Endothelial cell of umbilical vein (primary cell): ENCODE measurements at regions not wholly inside any gene's neighbourhood (a gene's known extent, or its start where the extent isn't known, plus 50 kb on each side); places are given as distances from the start of the nearest gene placed in this dataset.

ENCODE experiments used
- BruUV-seq: library from RNA; stranded (reverse); fragments of 400-500 nt; replicated peaks from 2 replicates; lab custom pipeline; 2021; lab: Mats Ljungman, UMichigan
- CTCF ChIA-PET: fragments of 300-600, 350-600 bp; sonication (Branson Sonifier 250); formaldehyde crosslinking; loops from one replicate; lab custom pipeline; 2021; ENCODE audit warnings: antibody characterized with exemption, inconsistent platforms; lab: Charles Lee
- POLR2A ChIA-PET: fragments of 300-600, 350-600 bp; sonication (Branson Sonifier 250); formaldehyde crosslinking; loops from one replicate; lab custom pipeline; 2021; ENCODE audit warnings: antibody characterized with exemption, inconsistent platforms; lab: Charles Lee
- DNase-seq: peaks from one replicate; pipeline ENCODE4 v3.0.0-alpha.2; 2011; ENCODE audit warnings: low read depth, low spot score
- FAIRE-seq: peaks from 2 replicates; lab custom pipeline; 2011; peaks lifted over from hg19 to GRCh38; lab: Jason Lieb, UNC
- H2AFZ ChIP-seq: 2 replicates; pipeline ENCODE4 v1.6.0; 2012; ENCODE audit warnings: low read depth, low read length, control low read depth, inconsistent platforms
- H3K27ac ChIP-seq: 2 replicates; pipeline ENCODE4 v1.5.1; 2011; ENCODE audit warnings: low read depth, mild to moderate bottlenecking, control low read depth, low read length, moderate library complexity; ENCODE audit not compliant: insufficient read depth
- H3K27me3 ChIP-seq, 2 experiments: 2 replicates each; pipeline versions ENCODE4 v1.6.0 to v1.6.1; 2011; ENCODE audit warnings: low read length in 2 of 2, mixed read lengths in 1 of 2; ENCODE audit not compliant: control insufficient read depth in 2 of 2, insufficient read depth in 2 of 2
- H3K36me3 ChIP-seq, 2 experiments: 2 replicates in 1 of 2; 3 replicates in 1 of 2; pipeline ENCODE4 v1.5.1; 2011; ENCODE audit warnings: low read length in 2 of 2, mild to moderate bottlenecking in 1 of 2, moderate library complexity in 1 of 2; ENCODE audit not compliant: control insufficient read depth in 2 of 2, insufficient read depth in 2 of 2; ENCODE audit errors: extremely low read depth in 1 of 2
- H3K4me1 ChIP-seq: 3 replicates; pipeline ENCODE4 v1.5.1; 2011; ENCODE audit warnings: mild to moderate bottlenecking, low read length; ENCODE audit not compliant: control insufficient read depth, insufficient read depth; ENCODE audit errors: extremely low read depth
- H3K4me2 ChIP-seq: 2 replicates; pipeline ENCODE4 v1.6.1; 2011; ENCODE audit warnings: low read length, control low read depth, mixed read lengths; ENCODE audit not compliant: insufficient read depth
- H3K4me3 ChIP-seq, 3 experiments: fragments of 200-600 bp in 1 of 3; sonication (generic), shearing (Covaris generic) in 1 of 3; replicated peaks in 1 of 3; 2 replicates each; pipeline ENCODE4 v1.5.1; 2011 to 2016; ENCODE audit warnings: control low read depth in 3 of 3, low read length in 3 of 3, mild to moderate bottlenecking in 2 of 3, inconsistent platforms in 1 of 3, low read depth in 1 of 3, moderate library complexity in 1 of 3; ENCODE audit not compliant: insufficient read depth in 1 of 3
- H3K79me2 ChIP-seq: 2 replicates; pipeline ENCODE4 v1.6.0; 2012; ENCODE audit warnings: low read length, inconsistent platforms; ENCODE audit not compliant: control insufficient read depth, insufficient read depth
- H3K9ac ChIP-seq: replicated peaks from 2 replicates; pipeline ENCODE3; 2011; ENCODE audit warnings: low read length, control low read depth; ENCODE audit not compliant: insufficient read depth; ENCODE audit errors: extremely low read depth
- H3K9me1 ChIP-seq: replicated peaks from 3 replicates; pipeline ENCODE4 v1.6.0; 2011; ENCODE audit warnings: mild to moderate bottlenecking, low read length; ENCODE audit not compliant: control insufficient read depth, insufficient read depth; ENCODE audit errors: extremely low read depth
- H3K9me3 ChIP-seq: replicated peaks from 2 replicates; pipeline ENCODE4 v1.5.1; 2012; ENCODE audit warnings: low read length, inconsistent platforms; ENCODE audit not compliant: control insufficient read depth, insufficient read depth
- H4K20me1 ChIP-seq: replicated peaks from 2 replicates; pipeline ENCODE3; 2011; ENCODE audit warnings: mild to moderate bottlenecking, low read length; ENCODE audit not compliant: control insufficient read depth, insufficient read depth; ENCODE audit errors: extremely low read depth
- JUN ChIP-seq: IDR thresholded peaks from 2 replicates; pipeline ENCODE4 v1.6.1; 2011; ENCODE audit warnings: borderline replicate concordance, low read depth; ENCODE audit not compliant: insufficient read length, insufficient read depth
- MYC ChIP-seq: IDR thresholded peaks from one replicate; pipeline ENCODE4 v1.6.1; 2011; ENCODE audit warnings: mild to moderate bottlenecking, low read depth, low read length
- POLR2A ChIP-seq: IDR thresholded peaks from 2 replicates; pipeline ENCODE4 v1.6.1; 2012; ENCODE audit warnings: low read depth, mild to moderate bottlenecking, control low read depth, low read length
- POLR2AphosphoS5 ChIP-seq: IDR thresholded peaks from 2 replicates; pipeline ENCODE4 v1.6.1; 2012; ENCODE audit warnings: low read depth, mild to moderate bottlenecking, control low read depth, low read length, moderate library complexity; ENCODE audit not compliant: insufficient read depth
- dilution Hi-C: fragments of 300-500 bp; cut with MboI; formaldehyde crosslinking; loops from one replicate; pipeline ENCODE4 v1.15.0; 2019; ENCODE audit warnings: low sequenced_read_pairs; ENCODE audit not compliant: extremely low pct_ligation_motif_present
- intact Hi-C: fragments of 100-400 bp; cut with micrococcal nuclease; formaldehyde crosslinking; loops from one replicate; pipeline ENCODE4 v1.10.0; 2022

DNA sequence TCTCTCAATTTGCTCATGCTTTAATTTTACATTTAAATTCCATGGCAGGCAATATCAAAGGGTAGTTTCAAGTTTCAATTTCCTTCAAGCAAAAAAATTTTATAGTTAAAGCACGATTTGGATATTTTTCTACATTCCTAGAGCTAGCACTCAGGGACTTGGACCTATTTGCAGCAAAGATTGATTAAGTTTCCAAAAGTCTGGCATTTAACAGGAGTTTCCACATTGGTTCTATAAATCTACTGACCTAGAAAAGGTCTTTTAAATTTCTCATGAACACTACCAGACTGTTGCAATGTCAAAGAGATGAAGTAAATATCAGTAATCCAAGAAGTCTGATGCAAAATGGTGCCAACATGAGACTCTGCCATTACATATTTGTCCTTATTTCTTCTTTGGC is 253.7 kb upstream of the LINC00305 start:
- Histone ChIP-seq H3K27me3 (no peaks in the 10 kb centered on the region), H2AFZ (no peak overlapping the region), H3K27ac (no peak overlapping the region), H3K79me2 (no peaks in the 10 kb centered on the region), H3K4me3 (no peak overlapping the region), H4K20me1 (no peaks in the 10 kb centered on the region), H3K4me2 (no peak overlapping the region), H3K9ac (no peak overlapping the region), H3K9me3 (no peaks in the 10 kb centered on the region), H3K36me3 (no peaks in the 10 kb centered on the region), H3K9me1 (no peaks in the 10 kb centered on the region), H3K4me1 (peaks cover 3% of the 10 kb centered on the region)
- FAIRE-seq: no peak
- intact Hi-C loops: no loop called here
- TF ChIP-seq POLR2AphosphoS5 (no peak), MYC (no peak), JUN (no peak)
- ChIA-PET CTCF (no interaction called here), POLR2A (no interaction called here)
- no peak for DNase-seq
- dilution Hi-C loops: no loop called here
- no TSS peak for BruUV-seq

DNA sequence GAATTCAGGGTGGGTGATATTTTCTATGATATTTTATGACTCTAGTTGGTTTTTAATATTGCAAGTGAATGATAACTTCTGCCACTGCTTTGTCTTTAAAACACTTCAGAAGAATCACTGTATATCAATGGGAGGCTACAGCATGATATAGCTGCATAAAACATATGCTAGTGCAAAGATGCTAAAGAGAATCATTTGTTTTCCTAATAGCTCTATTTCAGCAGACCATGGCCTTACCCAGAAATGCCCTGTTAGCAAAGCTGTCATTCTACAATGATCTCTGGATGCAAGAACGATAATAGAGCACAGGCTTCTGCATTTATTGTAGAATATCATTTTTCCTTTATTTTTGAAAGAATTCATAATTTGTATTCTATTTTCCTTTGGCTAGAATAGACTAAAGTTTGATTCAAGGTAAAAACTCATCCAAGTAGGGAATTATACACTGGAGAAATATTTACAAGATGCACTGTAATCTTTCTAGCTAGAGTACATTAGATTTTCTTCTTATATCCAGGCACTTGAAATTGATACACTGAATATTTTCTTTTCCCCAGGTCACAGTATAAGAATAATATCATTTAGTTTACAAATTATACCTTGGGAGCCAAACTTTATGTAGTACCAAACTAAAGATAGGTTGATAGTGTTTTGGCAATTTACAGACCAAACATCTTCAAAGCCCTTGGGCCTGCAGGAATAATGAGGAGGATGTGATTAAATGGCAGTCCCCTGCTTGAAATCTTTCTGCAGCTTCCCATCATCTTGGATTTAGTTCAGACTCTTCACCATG is 252.6 kb upstream of the LINC00305 start:
- FAIRE-seq: no peak
- POLR2A ChIA-PET: no interaction called here

More for the DNA sequence above, 252.6 kb upstream of the LINC00305 start:
- Histone ChIP-seq H3K4me2 (no peak overlapping the region), H4K20me1 (no peaks in the 10 kb centered on the region), H3K9me3 (no peaks in the 10 kb centered on the region), H3K79me2 (no peaks in the 10 kb centered on the region), H3K27ac (no peak overlapping the region), H3K4me1 (peaks cover 3% of the 10 kb centered on the region), H3K4me3 (no peak overlapping the region), H3K9ac (no peak overlapping the region), H2AFZ (no peak overlapping the region), H3K36me3 (no peaks in the 10 kb centered on the region), H3K9me1 (no peaks in the 10 kb centered on the region), H3K27me3 (no peaks in the 10 kb centered on the region)
- dilution Hi-C loops: no loop called here
- no TSS peak for BruUV-seq
- CTCF ChIA-PET: no interaction called here
- DNase-seq: no peak
- TF ChIP-seq POLR2A (no peak), POLR2AphosphoS5 (no peak)
- intact Hi-C loops: no loop called here
